HepG2 (cell line): ENCODE measurements at regions not wholly inside any gene's neighbourhood (a gene's known extent, or its start where the extent isn't known, plus 50 kb on each side); places are given as distances from the start of the nearest gene placed in this dataset.

ENCODE experiments used
- EHMT2 ChIP-seq: fragments of 200-600 bp; sonication (generic); IDR thresholded peaks from 2 replicates; pipeline ENCODE4 v1.7.0; 2017; ENCODE audit warnings: antibody characterized with exemption, low read depth, low read length, borderline replicate concordance
- ETV6 ChIP-seq: sonication (generic); formaldehyde crosslinking; conservative IDR thresholded peaks from 2 replicates; pipeline ENCODE4 v1.4.0; 2020; ENCODE audit warnings: missing genetic modification reagents
- GABPB1 ChIP-seq: IDR thresholded peaks from 2 replicates; pipeline ENCODE4 v1.6.1; 2016; ENCODE audit warnings: mild to moderate bottlenecking, missing genetic modification reagents, moderate library complexity, missing compliant biosample characterization
- KLF6 ChIP-seq: IDR thresholded peaks from 2 replicates; pipeline ENCODE4 v1.8.0; 2016; ENCODE audit warnings: missing biosample characterization, missing genetic modification reagents
- MTA1 ChIP-seq: sonication (generic); formaldehyde crosslinking; IDR thresholded peaks from 2 replicates; pipeline ENCODE4 v1.4.0; 2020; ENCODE audit warnings: missing genetic modification reagents, mild to moderate bottlenecking, borderline replicate concordance
- PHF21A ChIP-seq: sonication (generic); formaldehyde crosslinking; IDR thresholded peaks from 2 replicates; pipeline ENCODE4 v1.5.0; 2020; ENCODE audit warnings: mild to moderate bottlenecking, missing genetic modification reagents
- RXRA ChIP-seq: sonication (generic); formaldehyde crosslinking; IDR thresholded peaks from 2 replicates; pipeline ENCODE4 v1.5.1; 2020; ENCODE audit warnings: missing genetic modification reagents
- SP5 ChIP-seq: IDR thresholded peaks from 2 replicates; pipeline ENCODE4 v1.6.1; 2016; ENCODE audit warnings: low read depth, borderline replicate concordance
- ZNF207 ChIP-seq: fragments of 450-650 bp; IDR thresholded peaks from 2 replicates; pipeline ENCODE4 v1.6.1; 2016; ENCODE audit warnings: antibody characterized with exemption, borderline replicate concordance
- ZNF333 ChIP-seq: sonication (generic); formaldehyde crosslinking; IDR thresholded peaks from 2 replicates; pipeline ENCODE4 v1.4.0; 2020; ENCODE audit warnings: mild to moderate bottlenecking, missing genetic modification reagents, borderline replicate concordance
- TF ChIP-seq, protein P1 (sequence below): sonication (generic); formaldehyde crosslinking; IDR thresholded peaks from 2 replicates; pipeline ENCODE4 v1.8.0; 2022; ENCODE audit warnings: missing genetic modification reagents, mild to moderate bottlenecking, moderate library complexity, borderline replicate concordance
- TF ChIP-seq, protein P2 (sequence below), 2 experiments: fragments of 450-650 bp in 1 of 2; sonication (generic) in 1 of 2; formaldehyde crosslinking; IDR thresholded peaks; 2 replicates each; pipeline versions ENCODE4 v1.5.0 to v1.8.0; 2020 to 2022; ENCODE audit warnings: mild to moderate bottlenecking in 1 of 2, missing genetic modification reagents in 1 of 2
- TF ChIP-seq, protein P3 (sequence below): IDR thresholded peaks from 2 replicates; pipeline ENCODE4 v1.6.1; 2012; ENCODE audit warnings: inconsistent platforms
- TF ChIP-seq, protein P4 (sequence below): sonication (generic); IDR thresholded peaks from 2 replicates; pipeline ENCODE4 v1.6.1; 2016; ENCODE audit warnings: low read depth, borderline replicate concordance
- TF ChIP-seq, protein P5 (sequence below): sonication (generic); formaldehyde crosslinking; conservative IDR thresholded peaks from 2 replicates; pipeline ENCODE4 v1.4.0; 2020; ENCODE audit warnings: mild to moderate bottlenecking, missing genetic modification reagents, moderate library complexity
- TF ChIP-seq, protein P6 (sequence below): IDR thresholded peaks from 2 replicates; pipeline ENCODE4 v1.6.1; 2016

DNA sequence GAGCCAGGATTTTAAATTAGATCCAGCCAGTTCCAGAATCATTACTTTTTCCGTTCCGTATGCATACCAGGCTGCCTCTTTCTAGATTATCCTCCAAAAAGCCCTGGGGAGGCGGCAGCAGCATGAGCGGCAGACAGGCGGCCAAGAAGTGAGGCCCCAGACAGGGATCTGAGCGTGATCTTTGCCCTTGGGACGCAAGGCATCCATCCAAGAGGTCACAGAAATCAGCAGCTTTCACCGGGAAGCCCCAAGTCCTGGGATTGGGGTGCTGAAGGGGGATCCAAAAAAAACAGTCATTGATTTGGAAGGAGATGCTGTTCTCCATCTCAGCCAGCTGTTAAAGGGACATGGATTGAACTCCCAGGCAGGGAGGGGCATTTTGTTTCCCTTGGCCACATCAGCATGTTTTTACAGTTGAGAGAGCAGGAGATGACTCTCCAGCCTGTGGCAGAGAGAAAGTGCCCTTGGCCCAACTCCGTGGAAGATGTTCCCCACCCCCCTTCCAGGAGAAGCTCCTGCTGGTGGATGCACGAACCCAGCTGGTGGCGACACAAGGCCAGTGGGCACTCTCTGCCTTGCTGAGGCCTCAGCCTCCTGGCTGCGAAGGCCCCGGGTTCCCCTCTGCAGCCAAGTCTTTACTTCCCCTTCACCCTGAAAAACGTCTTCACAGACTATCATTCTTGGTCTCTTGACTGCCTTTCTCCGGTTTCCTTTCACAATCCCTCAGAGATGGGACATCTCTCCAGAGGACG lies 265.6 kb downstream of the ANAPC1 start (continued):
- TF ChIP-seq, protein P1, sequence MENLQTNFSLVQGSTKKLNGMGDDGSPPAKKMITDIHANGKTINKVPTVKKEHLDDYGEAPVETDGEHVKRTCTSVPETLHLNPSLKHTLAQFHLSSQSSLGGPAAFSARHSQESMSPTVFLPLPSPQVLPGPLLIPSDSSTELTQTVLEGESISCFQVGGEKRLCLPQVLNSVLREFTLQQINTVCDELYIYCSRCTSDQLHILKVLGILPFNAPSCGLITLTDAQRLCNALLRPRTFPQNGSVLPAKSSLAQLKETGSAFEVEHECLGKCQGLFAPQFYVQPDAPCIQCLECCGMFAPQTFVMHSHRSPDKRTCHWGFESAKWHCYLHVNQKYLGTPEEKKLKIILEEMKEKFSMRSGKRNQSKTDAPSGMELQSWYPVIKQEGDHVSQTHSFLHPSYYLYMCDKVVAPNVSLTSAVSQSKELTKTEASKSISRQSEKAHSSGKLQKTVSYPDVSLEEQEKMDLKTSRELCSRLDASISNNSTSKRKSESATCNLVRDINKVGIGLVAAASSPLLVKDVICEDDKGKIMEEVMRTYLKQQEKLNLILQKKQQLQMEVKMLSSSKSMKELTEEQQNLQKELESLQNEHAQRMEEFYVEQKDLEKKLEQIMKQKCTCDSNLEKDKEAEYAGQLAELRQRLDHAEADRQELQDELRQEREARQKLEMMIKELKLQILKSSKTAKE (CRISPR knock-in tag): 0 out of 2 replicates have a peak, but pooled peaks have one; percentile 20
- TF ChIP-seq SP5 (CRISPR knock-in tag): 0 out of 2 replicates have a peak, but pooled peaks have one; percentile 10
- TF ChIP-seq, protein P2, sequence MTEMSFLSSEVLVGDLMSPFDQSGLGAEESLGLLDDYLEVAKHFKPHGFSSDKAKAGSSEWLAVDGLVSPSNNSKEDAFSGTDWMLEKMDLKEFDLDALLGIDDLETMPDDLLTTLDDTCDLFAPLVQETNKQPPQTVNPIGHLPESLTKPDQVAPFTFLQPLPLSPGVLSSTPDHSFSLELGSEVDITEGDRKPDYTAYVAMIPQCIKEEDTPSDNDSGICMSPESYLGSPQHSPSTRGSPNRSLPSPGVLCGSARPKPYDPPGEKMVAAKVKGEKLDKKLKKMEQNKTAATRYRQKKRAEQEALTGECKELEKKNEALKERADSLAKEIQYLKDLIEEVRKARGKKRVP (CRISPR knock-in tag; IDR thresholded peaks at IDR 0.05): 0 out of 4 replicates have a peak, but pooled peaks of 1 of the 2 experiments have one; percentile 12
- TF ChIP-seq KLF6 (CRISPR knock-in tag): 0 out of 2 replicates have a peak, but pooled peaks have one; percentile 18
- TF ChIP-seq ZNF207: no peak
- no peak for TF ChIP-seq RXRA
- TF ChIP-seq, protein P3, sequence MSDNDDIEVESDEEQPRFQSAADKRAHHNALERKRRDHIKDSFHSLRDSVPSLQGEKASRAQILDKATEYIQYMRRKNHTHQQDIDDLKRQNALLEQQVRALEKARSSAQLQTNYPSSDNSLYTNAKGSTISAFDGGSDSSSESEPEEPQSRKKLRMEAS: peak; percentile 40
- TF ChIP-seq EHMT2: peak; percentile 45; the same call in 1 of the 2 replicates
- peak; percentile 36; the same call in 1 of the 2 replicates for TF ChIP-seq ETV6
- TF ChIP-seq, protein P4, sequence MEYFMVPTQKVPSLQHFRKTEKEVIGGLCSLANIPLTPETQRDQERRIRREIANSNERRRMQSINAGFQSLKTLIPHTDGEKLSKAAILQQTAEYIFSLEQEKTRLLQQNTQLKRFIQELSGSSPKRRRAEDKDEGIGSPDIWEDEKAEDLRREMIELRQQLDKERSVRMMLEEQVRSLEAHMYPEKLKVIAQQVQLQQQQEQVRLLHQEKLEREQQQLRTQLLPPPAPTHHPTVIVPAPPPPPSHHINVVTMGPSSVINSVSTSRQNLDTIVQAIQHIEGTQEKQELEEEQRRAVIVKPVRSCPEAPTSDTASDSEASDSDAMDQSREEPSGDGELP: peak; percentile 35; the same call in 1 of the 2 replicates
- TF ChIP-seq, protein P5, sequence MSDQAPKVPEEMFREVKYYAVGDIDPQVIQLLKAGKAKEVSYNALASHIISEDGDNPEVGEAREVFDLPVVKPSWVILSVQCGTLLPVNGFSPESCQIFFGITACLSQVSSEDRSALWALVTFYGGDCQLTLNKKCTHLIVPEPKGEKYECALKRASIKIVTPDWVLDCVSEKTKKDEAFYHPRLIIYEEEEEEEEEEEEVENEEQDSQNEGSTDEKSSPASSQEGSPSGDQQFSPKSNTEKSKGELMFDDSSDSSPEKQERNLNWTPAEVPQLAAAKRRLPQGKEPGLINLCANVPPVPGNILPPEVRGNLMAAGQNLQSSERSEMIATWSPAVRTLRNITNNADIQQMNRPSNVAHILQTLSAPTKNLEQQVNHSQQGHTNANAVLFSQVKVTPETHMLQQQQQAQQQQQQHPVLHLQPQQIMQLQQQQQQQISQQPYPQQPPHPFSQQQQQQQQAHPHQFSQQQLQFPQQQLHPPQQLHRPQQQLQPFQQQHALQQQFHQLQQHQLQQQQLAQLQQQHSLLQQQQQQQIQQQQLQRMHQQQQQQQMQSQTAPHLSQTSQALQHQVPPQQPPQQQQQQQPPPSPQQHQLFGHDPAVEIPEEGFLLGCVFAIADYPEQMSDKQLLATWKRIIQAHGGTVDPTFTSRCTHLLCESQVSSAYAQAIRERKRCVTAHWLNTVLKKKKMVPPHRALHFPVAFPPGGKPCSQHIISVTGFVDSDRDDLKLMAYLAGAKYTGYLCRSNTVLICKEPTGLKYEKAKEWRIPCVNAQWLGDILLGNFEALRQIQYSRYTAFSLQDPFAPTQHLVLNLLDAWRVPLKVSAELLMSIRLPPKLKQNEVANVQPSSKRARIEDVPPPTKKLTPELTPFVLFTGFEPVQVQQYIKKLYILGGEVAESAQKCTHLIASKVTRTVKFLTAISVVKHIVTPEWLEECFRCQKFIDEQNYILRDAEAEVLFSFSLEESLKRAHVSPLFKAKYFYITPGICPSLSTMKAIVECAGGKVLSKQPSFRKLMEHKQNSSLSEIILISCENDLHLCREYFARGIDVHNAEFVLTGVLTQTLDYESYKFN (CRISPR knock-in tag): peak; percentile 66
- 0 out of 2 replicates have a peak, but pooled peaks have one; percentile 25 for TF ChIP-seq ZNF333 (CRISPR knock-in tag)
- TF ChIP-seq, protein P6, sequence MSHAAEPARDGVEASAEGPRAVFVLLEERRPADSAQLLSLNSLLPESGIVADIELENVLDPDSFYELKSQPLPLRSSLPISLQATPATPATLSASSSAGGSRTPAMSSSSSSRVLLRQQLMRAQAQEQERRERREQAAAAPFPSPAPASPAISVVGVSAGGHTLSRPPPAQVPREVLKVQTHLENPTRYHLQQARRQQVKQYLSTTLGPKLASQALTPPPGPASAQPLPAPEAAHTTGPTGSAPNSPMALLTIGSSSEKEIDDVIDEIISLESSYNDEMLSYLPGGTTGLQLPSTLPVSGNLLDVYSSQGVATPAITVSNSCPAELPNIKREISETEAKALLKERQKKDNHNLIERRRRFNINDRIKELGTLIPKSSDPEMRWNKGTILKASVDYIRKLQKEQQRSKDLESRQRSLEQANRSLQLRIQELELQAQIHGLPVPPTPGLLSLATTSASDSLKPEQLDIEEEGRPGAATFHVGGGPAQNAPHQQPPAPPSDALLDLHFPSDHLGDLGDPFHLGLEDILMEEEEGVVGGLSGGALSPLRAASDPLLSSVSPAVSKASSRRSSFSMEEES (CRISPR knock-in tag): 0 out of 2 replicates have a peak, but pooled peaks have one; percentile 5
- peak; percentile 61; the same call in 1 of the 2 replicates for TF ChIP-seq MTA1 (CRISPR knock-in tag)
- TF ChIP-seq PHF21A: 0 out of 2 replicates have a peak, but pooled peaks have one; percentile 2
- 0 out of 2 replicates have a peak, but pooled peaks have one; percentile 2 for TF ChIP-seq GABPB1 (CRISPR knock-in tag)
